ENCODE measurements at regions not wholly inside any gene's neighbourhood (a gene's known extent, or its start where the extent isn't known, plus 50 kb on each side); places are given as distances from the start of the nearest gene placed in this dataset.

GRCh38 chr4:20386906-20387305 is 135.2 kb downstream of the SLIT2 start:
- TF ChIP-seq CTCF (IDR thresholded peaks at IDR 0.05; ENCODE audit: low read depth, low read length) = no peak
- TF ChIP-seq MAX (IDR thresholded peaks at IDR 0.05; ENCODE audit: low read depth, low read length) = no peak
- no peak for TF ChIP-seq POLR2A (IDR thresholded peaks at IDR 0.05; ENCODE audit: extremely low read depth, insufficient read length)
- no peak for TF ChIP-seq MYC (IDR thresholded peaks at IDR 0.05; ENCODE audit: low read depth, low read length)
- no peak for DNase-seq (ENCODE audit: low read depth)
- no peak overlapping the region for H3K4me3 ChIP-seq (ENCODE audit: low read depth, low read length)

- TF ChIP-seq POLR2A (IDR thresholded peaks at IDR 0.05; ENCODE audit: extremely low read depth, insufficient read length) (no peak), MYC (IDR thresholded peaks at IDR 0.05; ENCODE audit: low read depth, low read length) (no peak), CTCF (IDR thresholded peaks at IDR 0.05; ENCODE audit: low read depth, low read length) (no peak), MAX (IDR thresholded peaks at IDR 0.05; ENCODE audit: low read depth, low read length) (no peak)
Observed at GRCh38 chr4:20391198-20391597, 139.5 kb downstream of the SLIT2 start.

GRCh38 chr4:20391912-20392311 is 140.2 kb downstream of the SLIT2 start:
- TF ChIP-seq CTCF (IDR thresholded peaks at IDR 0.05; ENCODE audit: low read depth, low read length) = no peak
- no peak for TF ChIP-seq MAX (IDR thresholded peaks at IDR 0.05; ENCODE audit: low read depth, low read length)
- no peak for TF ChIP-seq MYC (IDR thresholded peaks at IDR 0.05; ENCODE audit: low read depth, low read length)
- TF ChIP-seq POLR2A (IDR thresholded peaks at IDR 0.05; ENCODE audit: extremely low read depth, insufficient read length) = no peak

More at GRCh38 chr4:20391198-20391597, 139.5 kb downstream of the SLIT2 start:
- no peak for DNase-seq (ENCODE audit: low read depth)
- H3K4me3 ChIP-seq (ENCODE audit: low read depth, low read length) = no peak overlapping the region

GRCh38 chr4:20393486-20394100 is 141.9 kb downstream of the SLIT2 start:
- no peak overlapping the region for H3K4me3 ChIP-seq (ENCODE audit: low read depth, low read length)
- DNase-seq (ENCODE audit: low read depth) = no peak
- TF ChIP-seq MYC (IDR thresholded peaks at IDR 0.05; ENCODE audit: low read depth, low read length) (no peak), POLR2A (IDR thresholded peaks at IDR 0.05; ENCODE audit: extremely low read depth, insufficient read length) (no peak), MAX (IDR thresholded peaks at IDR 0.05; ENCODE audit: low read depth, low read length) (no peak), CTCF (IDR thresholded peaks at IDR 0.05; ENCODE audit: low read depth, low read length) (no peak)

More at GRCh38 chr4:20391912-20392311, 140.2 kb downstream of the SLIT2 start:
- H3K4me3 ChIP-seq (ENCODE audit: low read depth, low read length) = no peak overlapping the region
- DNase-seq (ENCODE audit: low read depth) = no peak

GRCh38 chr4:20394512-20394911 is 142.8 kb downstream of the SLIT2 start:
- H3K4me3 ChIP-seq (ENCODE audit: low read depth, low read length) = no peak overlapping the region
- no peak for DNase-seq (ENCODE audit: low read depth)
- TF ChIP-seq MYC (IDR thresholded peaks at IDR 0.05; ENCODE audit: low read depth, low read length) (no peak), POLR2A (IDR thresholded peaks at IDR 0.05; ENCODE audit: extremely low read depth, insufficient read length) (no peak), CTCF (IDR thresholded peaks at IDR 0.05; ENCODE audit: low read depth, low read length) (no peak), MAX (IDR thresholded peaks at IDR 0.05; ENCODE audit: low read depth, low read length) (no peak)
